ENCODE measurements at regions not wholly inside any gene's neighbourhood (a gene's known extent, or its start where the extent isn't known, plus 50 kb on each side); places are given as distances from the start of the nearest gene placed in this dataset.
A peak's percentile ranks its signal among the peaks of the same experiment; 100 is the strongest.

DNA sequence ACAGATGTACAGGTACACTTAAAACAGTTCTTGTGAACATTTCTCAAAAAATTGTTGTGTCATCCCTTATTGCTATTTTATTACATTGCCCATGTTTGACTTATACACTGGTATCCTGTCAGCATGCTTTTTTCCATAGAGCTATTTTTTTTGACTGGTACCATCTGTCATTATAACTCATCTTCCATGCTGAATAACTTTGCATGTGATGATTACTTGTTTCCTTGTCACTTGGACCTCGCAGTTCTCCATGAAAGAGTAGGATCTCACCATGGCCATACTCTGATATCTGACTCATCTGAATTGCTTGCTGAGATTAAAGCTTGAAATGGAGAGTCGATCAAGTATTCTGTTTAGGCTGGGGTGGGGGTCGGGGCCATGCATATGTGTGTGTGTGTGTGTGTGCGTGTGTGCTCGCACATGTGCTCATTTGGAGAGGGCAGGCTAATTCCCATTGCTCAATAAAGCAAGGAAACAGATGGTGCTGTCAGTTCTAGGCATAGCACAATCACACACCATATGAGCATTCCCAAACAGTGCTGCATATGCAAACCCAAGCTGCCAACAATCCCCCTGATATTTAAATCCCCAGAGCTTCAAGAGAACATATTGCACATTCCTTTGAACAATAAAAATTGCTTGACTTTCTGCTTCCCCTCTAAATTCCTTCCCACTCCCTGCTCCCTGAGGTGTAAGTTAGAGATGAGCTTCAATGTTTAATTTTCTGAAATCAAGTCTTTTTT is 62.9 kb downstream of the NHLRC3 start:
- DNase-seq (ENCODE audit: low spot score) = no peak

DNA sequence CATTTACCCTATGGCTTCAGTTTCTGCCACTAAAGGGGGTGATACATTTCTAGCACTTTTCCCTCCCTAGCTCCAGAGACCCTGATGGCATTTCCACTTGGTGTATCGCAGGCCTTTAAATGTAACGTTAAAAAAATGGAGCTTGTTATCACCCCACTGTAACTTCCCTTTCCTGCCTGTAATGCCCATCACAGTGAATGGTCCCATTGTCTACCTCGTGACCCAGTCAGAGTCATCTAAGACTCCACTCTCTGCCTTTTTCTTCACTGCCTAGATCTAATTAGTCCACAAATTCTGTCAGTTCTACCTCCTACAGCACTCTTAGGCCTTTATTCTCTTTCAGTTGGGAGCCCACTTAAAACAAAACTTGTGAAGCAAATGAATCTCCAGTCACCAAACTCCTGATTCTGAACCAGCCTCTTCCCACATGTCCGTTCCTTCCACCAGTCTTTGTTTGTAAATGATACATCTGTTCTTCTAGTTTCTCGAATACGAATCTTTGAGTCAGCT is 64.8 kb downstream of the NHLRC3 start:
- peak; percentile 90 for DNase-seq (ENCODE audit: low spot score)

DNA sequence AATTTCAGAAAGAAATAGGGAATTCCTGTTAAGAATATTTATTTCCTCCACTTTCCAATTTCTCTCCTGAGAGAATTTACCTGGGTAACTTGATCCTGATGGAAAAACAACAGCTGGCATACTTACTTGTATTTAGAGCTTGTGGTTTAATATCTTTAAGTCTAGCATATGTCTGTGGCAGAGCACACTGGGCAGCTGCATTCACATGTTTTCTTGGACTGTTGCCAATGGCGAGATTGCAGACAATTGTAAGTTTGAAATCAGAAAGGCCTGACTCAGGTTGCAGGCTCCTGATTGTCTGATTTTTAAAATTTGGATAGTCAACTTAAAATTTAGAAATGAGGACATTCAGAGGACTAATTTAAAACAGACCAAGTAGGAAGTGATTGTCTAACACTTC is 66.9 kb downstream of the NHLRC3 start:
- no peak for DNase-seq (ENCODE audit: low spot score)

DNA sequence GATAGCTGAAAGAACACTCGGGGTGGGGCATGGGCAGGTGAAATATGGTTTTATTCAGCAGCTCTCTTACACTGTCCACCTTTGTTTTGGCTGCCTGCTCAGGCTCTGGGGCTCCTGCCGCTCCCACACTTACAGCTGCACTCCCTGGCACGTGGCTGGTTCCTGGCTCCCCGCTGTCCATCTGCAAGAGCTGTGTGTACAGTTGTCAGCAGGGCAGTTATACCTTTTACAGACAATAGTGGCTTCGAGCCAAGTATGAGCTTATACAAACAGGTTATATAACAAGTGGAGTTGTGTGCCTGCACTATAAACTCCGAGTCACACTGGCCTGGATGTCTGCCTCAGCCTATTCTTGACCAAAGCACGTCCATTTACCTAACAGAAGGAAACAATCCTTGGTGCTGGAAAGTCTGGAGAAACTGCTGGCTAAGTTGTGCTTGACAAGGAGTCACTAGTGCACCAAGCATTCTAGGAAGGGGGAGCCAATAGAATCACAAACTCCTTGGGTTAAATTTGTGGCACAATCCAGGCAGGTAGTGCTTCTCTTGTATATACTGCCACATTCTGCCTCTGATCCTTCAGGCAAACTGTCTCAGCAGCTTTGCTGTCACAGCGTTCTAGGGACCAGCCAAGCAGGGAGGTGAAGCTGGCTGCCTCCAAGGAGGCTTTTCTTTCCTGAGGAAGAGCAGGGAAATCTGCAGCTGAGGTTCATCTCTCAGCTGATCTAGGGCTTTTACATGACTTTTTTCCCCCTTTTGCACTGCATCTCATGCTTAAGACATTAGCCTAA is 68.2 kb downstream of the NHLRC3 start:
- no peak for DNase-seq (ENCODE audit: low spot score)

DNA sequence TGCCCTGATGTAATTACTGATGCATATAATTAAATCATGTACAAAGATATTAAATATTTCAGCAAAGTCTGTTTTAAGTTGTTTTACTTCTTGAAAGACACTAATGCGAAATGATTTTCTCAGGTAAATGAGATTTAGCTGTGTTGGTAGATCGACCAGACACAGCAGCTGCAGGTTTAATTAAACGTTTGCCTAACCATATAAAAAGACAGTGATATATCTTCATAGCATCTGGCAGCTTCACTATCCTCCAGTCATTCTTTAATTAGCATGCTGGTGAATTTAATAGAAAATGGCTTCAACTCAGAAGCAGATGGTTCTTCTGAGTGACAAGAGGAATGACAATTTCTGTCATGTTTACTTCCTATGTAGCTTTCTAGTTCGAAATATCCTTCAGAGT is 69.3 kb downstream of the NHLRC3 start:
- DNase-seq (ENCODE audit: low spot score) = no peak

DNA sequence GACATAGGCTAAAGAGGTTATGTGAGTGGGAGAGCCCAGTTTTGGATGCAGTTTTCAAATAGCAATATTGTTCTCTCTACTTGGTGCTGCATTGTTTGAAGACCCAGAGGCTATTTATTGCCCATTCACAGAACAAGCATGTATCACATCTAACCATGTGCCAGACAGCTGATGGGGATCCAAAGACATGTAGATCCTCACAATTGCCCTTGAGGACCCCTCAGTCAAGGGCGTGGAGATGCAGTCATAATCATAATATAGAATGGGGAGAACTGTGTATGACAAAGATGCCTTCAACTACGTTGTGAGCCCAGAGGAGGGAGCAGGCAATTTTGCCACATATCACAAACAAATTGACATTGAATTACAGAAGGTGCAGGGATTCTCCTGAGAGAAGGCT is 70.5 kb downstream of the NHLRC3 start:
- DNase-seq (ENCODE audit: low spot score) = no peak

DNA sequence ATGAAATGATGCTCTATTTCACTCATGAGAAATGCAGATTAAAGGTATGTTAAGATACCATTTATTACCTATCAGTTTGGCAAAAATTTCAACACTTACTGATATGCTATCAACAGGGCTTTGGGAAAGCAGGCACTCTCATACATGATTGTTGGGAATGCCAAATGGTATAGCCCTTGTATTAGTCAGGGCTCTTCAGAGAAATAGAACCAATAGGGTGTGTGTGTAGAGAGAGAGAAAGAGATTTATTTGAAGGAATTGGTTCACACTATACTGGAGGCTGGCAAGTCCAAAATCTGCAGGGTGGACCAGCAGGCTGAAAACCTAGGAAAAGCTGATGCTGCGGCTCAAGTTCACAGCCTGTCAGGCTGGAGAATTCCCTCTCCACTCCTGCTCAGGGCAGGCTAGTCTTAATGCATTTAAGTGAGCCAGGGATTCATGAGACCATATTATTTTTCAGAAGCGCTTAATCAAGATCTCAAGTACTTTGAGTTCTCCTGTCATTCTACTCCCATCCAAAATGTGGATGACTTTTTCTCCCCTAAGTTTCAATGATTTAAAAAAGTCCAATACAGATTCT is 72.4 kb downstream of the NHLRC3 start:
- no peak for DNase-seq (ENCODE audit: low spot score)

DNA sequence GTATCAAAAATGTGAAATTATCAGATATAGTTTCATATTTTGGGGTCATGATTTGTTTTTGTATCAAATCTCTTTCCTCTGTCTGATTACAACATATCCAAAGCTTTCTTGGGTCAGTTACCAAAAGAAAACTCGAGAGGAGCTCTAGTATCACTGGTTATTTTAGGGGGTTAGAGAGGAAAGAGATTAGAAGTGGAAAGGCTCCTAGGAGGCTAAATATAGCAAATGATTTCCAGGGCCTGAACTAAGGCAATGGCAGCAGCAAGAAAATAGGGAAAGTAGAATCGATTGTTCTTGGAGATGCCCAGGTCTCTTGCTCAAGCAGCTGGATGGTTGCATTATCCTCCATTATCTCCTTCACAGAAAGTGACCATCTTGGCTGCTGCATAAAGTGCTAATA is 72.9 kb downstream of the NHLRC3 start:
- DNase-seq (ENCODE audit: low spot score) = no peak

DNA sequence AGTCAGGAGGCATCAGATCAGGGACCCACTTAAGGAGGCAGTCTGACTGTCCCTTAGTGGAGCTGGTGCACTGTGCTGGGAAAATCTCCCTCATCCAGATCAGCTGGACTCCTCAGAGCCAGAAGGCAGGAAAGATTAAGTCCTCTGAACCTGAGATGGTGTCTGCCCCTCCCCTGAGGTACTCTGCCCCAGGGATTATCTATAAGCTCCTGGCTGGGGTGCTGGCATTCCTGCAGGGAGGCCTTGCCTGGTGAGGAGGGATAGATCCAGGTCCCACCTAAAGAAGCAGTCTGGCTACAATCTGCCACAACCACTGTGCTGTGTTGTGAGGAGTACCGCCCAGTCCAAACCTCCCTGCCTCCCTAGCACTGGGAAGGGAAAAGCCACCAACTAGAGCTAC is 81.2 kb downstream of the NHLRC3 start:
- no peak for DNase-seq (ENCODE audit: low spot score)

DNA sequence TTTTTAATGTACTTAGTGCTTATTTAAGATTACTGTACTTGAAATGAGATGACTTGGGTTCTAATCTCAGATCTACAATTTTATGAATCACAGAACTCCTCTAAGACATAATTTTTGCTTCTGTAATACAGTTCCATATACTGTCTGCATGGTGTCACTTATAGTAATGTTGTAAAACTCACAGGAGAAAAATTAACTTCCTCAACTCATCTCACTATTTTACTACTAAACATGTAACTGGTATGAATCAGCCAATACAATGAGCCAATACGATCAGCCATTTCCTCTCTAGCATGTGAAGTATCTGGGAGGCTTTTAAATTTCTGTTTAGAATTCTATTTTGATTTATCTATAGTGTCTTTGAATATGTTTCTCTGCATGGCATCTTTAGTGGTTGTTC is 85.3 kb downstream of the NHLRC3 start:
- no peak for DNase-seq (ENCODE audit: low spot score)

DNA sequence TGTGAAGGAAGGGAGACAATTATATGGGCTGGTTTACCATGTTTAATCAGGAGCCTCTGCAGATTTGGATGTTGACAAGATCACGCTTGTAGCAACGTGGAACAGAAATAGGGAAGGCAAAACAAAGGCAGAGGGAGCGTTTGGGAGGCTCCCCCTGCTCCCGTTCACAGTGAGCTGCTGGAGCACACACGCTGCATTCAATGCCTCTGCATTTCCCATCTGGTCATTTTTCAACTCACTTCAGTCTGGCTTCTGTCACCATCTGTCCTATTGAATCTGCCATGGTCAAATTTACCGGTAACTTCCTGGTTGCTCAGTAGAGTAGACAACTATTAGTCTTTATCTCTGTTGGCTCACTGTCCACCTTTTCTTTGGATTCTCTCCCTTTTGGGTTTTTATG is 91.0 kb downstream of the NHLRC3 start:
- no peak for DNase-seq (ENCODE audit: low spot score)

DNA sequence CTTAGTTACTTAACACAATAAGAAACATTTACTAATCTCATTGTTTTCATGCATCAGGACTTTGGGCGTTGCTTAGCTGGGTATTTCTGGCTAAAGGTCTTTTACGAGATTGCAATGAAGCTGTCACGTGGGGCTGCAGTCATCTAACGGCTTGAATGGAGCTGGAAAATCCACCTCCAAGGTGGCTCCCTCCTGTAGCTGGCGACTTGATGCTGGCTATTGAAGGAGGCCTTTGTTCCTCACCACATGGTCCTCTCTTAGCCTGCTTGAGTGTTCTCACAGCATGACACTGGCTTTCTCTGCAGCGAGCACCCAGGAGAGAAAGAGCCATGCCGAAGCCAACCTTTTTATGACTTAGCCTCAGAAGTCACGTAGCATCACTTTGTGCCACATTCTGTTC is 92.0 kb downstream of the NHLRC3 start:
- no peak for DNase-seq (ENCODE audit: low spot score)

DNA sequence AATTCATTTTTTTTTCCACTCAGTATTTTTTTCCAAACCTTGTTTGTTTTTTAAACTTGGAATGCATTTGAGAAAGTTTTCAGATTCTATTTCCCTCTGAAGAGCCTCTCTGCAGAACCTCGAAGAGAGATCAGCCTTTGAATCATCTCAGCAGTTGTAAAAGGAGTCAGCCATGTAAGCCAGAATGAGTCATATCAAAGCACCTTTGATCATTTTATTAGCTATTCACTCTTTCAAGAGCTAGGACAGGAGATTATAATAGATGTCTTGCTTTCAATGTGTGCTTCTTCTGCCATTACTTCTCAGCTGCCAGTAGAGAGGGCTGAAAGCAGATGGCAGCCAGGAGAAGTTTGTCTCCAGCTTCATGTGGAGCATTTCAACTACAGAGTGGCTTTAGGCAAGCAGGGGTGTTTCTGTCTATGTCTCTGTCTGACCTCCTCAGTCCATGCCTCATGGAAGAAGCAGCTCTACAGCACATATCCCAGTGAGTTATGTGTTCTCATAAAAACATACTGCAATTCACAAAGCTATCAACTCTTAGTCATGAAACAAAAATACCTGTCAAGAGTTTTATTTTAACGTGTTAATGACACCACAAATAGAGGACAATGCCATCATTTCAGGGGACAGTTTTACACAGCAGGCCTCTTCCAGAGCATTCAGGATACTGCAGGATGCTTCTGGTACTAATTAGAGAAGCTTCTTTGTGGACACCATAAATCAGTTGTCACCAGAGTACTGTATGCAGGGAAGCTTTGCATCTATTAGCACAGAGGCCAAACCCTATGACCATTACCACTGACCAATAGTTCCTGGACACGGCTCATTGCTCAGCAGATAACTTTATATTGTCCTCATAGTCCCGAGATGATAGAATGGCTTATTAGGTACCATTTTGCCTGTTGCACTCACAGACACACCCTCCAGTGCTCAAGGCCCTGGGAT is 94.3 kb downstream of the NHLRC3 start:
- DNase-seq (ENCODE audit: low spot score) = no peak

DNA sequence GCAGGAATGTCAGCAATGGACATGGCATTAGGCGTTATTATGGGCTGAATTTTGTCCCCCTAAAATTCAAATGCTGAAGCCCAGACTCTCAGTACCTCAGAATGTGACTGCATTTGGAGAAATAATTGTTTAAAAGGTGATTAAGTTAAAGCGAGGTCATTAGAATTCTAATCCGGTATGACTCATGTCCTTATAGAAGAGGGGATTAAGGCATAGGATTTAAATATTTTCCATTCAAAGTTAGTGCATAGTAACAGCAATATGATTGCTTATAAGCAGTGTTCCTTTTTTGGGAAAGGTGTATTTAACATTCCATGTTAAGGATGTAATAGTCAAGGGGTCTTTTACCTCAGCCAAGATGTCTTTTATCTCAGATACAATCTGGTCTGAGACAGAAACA is 95.5 kb downstream of the NHLRC3 start:
- no peak for DNase-seq (ENCODE audit: low spot score)

DNA sequence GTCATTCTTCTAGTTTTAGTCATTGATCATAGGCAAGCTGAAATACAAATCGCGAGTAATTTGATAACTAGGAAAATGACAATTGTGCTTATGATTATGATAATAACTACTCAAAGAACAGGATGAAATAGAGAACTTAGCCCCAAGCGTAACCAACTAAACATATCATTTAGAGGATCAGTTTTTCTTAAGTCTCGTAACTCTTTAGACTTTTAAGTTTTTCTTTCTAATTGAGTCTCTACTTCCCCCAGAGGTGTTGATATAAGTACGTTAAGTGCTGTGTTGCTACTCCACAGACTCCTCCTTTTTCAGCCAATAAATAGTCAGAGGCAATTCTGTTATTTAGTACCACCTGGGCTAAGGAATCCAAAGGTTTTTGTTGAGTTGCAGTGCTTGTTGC is 96.3 kb downstream of the NHLRC3 start:
- no peak for DNase-seq (ENCODE audit: low spot score)

DNA sequence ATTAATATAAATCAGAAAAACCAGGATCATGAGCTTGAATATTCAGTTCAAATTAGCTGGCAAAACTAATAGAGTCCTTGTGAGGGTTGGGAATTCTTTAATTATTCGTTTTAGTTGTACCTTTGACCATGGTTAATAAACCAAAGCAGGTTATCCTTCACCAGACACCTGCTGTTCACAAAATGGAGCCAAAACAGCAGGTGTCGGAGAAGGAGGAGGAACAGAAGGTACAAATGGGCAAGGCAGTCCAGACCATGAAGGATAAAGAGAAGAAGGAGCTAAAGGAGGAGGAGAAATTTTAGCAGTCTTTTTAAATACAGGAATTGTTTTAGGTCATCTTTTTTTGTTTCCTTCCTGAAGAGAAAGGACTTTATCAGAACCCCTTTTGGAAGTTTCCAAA is 106.1 kb downstream of the NHLRC3 start:
- DNase-seq (ENCODE audit: low spot score) = no peak

DNA sequence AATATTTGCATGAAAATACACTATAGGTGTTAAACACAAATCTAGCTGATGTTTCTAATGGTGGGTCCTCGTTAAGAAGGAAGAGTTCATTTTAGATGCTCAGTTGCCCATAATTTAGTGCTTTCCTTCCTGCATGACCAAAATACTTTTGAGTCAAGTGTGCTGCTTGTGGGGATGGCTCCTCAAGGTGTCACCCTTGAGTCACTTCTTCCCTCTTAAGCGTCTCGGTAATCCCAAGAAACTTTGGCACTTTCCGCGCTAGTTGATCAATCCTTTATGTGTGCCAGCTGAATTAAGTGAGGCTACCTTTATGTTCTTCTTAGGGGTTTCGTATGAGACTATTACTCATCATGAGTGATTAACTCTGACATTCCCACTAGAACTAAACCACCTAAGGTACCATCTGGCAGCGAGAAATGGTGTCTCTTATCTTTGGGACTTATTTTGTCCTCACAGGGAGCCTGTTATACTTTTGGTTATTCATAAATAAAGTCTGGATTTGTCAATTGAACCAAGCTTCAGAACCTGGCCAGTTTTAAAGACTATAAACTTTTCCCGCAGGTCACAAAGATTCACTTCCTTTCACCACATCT is 106.8 kb downstream of the NHLRC3 start:
- DNase-seq (ENCODE audit: low spot score) = peak; percentile 86

DNA sequence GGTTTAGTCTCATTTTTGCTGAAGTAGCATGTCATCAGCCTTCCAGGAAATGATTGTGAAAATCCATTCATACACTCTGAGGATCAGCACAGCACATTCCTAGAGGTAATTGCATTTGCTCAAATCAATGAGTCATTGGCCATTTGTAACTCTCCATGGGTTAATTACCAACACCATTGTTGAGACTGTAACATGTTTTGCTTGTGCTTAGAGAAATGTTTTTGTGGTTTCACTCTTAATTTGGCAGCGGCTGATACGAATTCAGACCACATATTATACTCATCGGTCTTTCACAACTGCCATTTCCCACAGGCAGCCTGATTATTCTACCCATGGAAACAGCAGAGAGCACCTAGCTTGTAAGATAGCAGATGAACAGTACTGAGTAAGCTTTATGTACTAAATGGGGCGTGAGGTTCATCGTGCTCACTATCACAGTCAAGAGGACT is 110.3 kb downstream of the NHLRC3 start:
- no peak for DNase-seq (ENCODE audit: low spot score)

DNA sequence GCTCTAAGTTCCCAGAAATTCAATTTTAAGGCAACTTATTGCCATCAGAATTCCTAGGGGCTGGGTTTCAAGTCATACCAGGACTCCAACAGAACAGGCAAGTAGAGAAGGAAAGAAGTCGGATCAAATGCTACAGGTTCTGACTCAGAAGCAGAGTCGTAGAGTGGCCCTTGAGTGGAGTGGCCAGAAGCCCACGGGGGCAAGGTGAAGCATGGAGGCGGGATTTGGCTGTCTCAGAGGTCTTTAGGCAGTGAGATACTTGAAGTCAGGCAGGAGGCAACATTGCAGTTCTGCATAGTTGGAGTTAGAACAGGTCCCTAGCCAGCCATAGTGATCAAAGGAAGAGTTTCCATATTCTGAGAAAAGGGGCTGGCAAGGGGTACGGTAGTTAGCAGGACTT is 111.6 kb downstream of the NHLRC3 start:
- DNase-seq (ENCODE audit: low spot score) = no peak

DNA sequence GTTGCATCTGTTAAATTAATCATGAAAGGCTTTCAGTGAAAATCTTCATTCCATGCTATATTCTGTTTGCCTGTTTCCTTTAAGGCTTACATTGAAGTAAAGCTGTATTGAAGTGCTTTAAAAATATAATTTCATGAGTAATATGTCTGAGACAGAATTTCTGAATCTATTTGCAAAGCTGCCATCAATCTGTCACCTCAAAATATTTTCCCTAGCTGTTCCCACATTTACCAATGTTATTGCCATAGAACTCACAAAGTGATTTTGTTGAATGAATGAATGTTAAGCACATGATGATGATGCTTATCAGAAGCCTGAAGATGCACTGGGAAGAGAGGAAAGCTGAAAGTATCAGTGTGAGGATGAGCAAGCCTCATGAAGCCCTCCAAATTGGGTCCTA is 115.8 kb downstream of the NHLRC3 start:
- no peak for DNase-seq (ENCODE audit: low spot score)

DNA sequence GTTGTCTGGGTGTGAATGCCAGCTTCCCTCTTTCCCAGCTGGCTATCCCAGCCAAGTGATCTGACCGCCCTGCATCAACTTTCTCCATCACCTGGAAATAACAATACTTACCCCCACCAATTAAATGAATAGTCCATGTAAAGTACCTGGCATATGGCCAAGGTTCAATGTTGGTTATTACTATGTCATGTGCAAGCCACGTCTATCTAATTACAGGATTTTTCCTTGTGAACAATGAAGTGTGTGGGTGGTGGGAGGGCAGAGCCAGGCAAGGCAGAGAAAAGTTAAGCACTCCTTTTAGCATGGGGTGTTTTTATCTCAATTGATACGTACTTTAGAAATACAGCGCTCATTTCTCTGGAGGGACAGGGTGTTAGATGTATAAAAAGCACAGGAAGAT is 121.1 kb downstream of the NHLRC3 start:
- DNase-seq (ENCODE audit: low spot score) = no peak

Data from pons (tissue), 1 donor.